RWPE2 (cell line): ENCODE measurements at regions not wholly inside any gene's neighbourhood (a gene's known extent, or its start where the extent isn't known, plus 50 kb on each side); places are given as distances from the start of the nearest gene placed in this dataset.
"Not testable (repeated sequence)": the region's sequence is repeated elsewhere in the genome, so short reads cannot be mapped to it uniquely, and the experiment has no call there.

Experiments used
- ATAC-seq: fragments of 200-7000 bp; cut with Tn5 transposase; 3 replicates; pipeline ENCODE4 v1.9.1; 2021; ENCODE audit warnings: low read depth
- DNase-seq: peaks from one replicate; pipeline ENCODE4 v3.0.0-alpha.2; 2020; ENCODE audit warnings: low spot score
- H3K27ac ChIP-seq: fragments of 450-650 bp; 2 replicates; pipeline ENCODE4 v1.5.1; 2017; ENCODE audit warnings: mild to moderate bottlenecking; ENCODE audit not compliant: poor library complexity, severe bottlenecking
- H3K27me3 ChIP-seq: fragments of 250-450 bp; sonication (Bioruptor Pico); 2 replicates; pipeline ENCODE4 v1.5.1; 2021; ENCODE audit warnings: mild to moderate bottlenecking, moderate library complexity; ENCODE audit not compliant: insufficient read depth, poor library complexity, severe bottlenecking
- H3K36me3 ChIP-seq: fragments of 250-450 bp; sonication (Bioruptor Pico); 2 replicates; pipeline ENCODE4 v1.5.1; 2020; ENCODE audit warnings: low read depth, mild to moderate bottlenecking, moderate library complexity
- H3K4me1 ChIP-seq: fragments of 250-450 bp; sonication (Bioruptor Pico); 2 replicates; pipeline ENCODE4 v1.5.1; 2021; ENCODE audit warnings: mild to moderate bottlenecking, moderate library complexity; ENCODE audit not compliant: insufficient read depth, poor library complexity, severe bottlenecking
- H3K4me3 ChIP-seq: fragments of 250-450 bp; sonication (Bioruptor Pico); 2 replicates; pipeline ENCODE4 v1.5.1; 2021; ENCODE audit warnings: mild to moderate bottlenecking, moderate library complexity; ENCODE audit not compliant: severe bottlenecking
- H3K9me3 ChIP-seq: fragments of 250-450 bp; sonication (Bioruptor Pico); 2 replicates; pipeline ENCODE4 v1.5.1; 2021; ENCODE audit warnings: mild to moderate bottlenecking, moderate library complexity; ENCODE audit not compliant: severe bottlenecking
- TF ChIP-seq, protein P1 (sequence below): fragments of 450-650 bp; IDR thresholded peaks from one replicate; pipeline ENCODE4 v1.5.1; 2017; ENCODE audit warnings: mild to moderate bottlenecking, moderate library complexity; ENCODE audit not compliant: poor library complexity, severe bottlenecking

DNA sequence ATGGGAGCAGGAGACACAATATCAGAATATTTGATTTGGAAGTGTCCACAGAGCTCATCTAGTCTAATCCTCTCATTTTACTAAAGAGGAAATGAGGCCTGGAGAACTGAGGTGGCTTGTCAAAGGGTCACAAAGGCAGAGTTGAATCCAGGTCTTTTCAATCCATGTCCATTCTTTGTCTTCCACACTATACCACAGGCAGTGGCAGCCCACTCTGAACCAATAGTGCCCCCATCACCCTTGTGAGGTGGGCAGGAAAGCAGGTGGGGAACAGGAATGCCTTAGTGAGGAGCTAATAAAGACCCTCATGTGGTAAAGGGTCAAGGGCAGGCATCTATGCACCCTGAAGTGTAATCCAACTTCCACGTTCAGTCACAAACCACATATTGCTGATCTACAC, 134.8 kb upstream of the EGLN3 start:
- Histone ChIP-seq H3K9me3 (no peaks in the 10 kb centered on the region), H3K4me1 (peaks cover 39% of the 10 kb centered on the region), H3K27ac (no peak overlapping the region), H3K4me3 (no peak overlapping the region), H3K36me3 (no peaks in the 10 kb centered on the region), H3K27me3 (no peaks in the 10 kb centered on the region)
- no peak for DNase-seq
- ATAC-seq = no peak
- TF ChIP-seq, protein P1, sequence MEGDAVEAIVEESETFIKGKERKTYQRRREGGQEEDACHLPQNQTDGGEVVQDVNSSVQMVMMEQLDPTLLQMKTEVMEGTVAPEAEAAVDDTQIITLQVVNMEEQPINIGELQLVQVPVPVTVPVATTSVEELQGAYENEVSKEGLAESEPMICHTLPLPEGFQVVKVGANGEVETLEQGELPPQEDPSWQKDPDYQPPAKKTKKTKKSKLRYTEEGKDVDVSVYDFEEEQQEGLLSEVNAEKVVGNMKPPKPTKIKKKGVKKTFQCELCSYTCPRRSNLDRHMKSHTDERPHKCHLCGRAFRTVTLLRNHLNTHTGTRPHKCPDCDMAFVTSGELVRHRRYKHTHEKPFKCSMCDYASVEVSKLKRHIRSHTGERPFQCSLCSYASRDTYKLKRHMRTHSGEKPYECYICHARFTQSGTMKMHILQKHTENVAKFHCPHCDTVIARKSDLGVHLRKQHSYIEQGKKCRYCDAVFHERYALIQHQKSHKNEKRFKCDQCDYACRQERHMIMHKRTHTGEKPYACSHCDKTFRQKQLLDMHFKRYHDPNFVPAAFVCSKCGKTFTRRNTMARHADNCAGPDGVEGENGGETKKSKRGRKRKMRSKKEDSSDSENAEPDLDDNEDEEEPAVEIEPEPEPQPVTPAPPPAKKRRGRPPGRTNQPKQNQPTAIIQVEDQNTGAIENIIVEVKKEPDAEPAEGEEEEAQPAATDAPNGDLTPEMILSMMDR = no peak

- no peak for DNase-seq
- H3K27ac ChIP-seq = peak overlapping the region; percentile 69
- peak; percentile 82 for ATAC-seq
Measured at GRCh38 chr14:34081576-34082136, 130.8 kb upstream of the EGLN3 start.

GRCh38 chr14:34081101-34081575, 130.3 kb upstream of the EGLN3 start:
- Histone ChIP-seq H3K4me3 (no peak overlapping the region), H3K27ac (peak overlapping the region; percentile 69), H3K9me3 (no peaks in the 10 kb centered on the region), H3K4me1 (peaks cover 41% of the 10 kb centered on the region), H3K36me3 (no peaks in the 10 kb centered on the region), H3K27me3 (no peaks in the 10 kb centered on the region)
- TF ChIP-seq, protein P1 = no peak
- ATAC-seq = peak; percentile 9; the same call in 2 of the 3 replicates
- no peak for DNase-seq

More at GRCh38 chr14:34081576-34082136, 130.8 kb upstream of the EGLN3 start:
- peaks cover 41% of the 10 kb centered on the region for H3K4me1 ChIP-seq
- TF ChIP-seq, protein P1 = no peak
- H3K4me3 ChIP-seq = no peak overlapping the region
- H3K9me3 ChIP-seq = no peaks in the 10 kb centered on the region
- H3K27me3 ChIP-seq = no peaks in the 10 kb centered on the region
- no peaks in the 10 kb centered on the region for H3K36me3 ChIP-seq

DNA sequence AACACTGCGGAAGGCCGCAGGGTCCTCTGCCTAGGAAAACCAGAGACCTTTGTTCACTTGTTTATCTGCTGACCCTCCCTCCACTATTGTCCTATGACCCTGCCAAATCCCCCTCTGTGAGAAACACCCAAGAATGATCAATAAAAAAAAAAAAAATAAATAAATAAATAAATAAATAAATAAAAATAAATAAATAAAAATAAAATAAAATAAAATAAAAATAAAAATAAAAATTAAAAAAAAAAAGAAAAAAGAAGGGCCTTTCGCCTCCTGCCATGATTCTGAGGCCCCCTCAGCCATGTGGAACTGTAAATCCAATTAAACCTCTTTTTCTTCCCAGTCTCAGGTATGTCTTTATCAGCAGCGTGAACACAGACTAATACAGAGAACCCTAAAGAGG, 128.8 kb upstream of the EGLN3 start:
- H3K27ac ChIP-seq, H3K27me3 ChIP-seq, H3K36me3 ChIP-seq, DNase-seq, ATAC-seq, H3K4me3 ChIP-seq, H3K9me3 ChIP-seq: not testable (repeated sequence)
- peaks cover 33% of the 10 kb centered on the region for H3K4me1 ChIP-seq

DNA sequence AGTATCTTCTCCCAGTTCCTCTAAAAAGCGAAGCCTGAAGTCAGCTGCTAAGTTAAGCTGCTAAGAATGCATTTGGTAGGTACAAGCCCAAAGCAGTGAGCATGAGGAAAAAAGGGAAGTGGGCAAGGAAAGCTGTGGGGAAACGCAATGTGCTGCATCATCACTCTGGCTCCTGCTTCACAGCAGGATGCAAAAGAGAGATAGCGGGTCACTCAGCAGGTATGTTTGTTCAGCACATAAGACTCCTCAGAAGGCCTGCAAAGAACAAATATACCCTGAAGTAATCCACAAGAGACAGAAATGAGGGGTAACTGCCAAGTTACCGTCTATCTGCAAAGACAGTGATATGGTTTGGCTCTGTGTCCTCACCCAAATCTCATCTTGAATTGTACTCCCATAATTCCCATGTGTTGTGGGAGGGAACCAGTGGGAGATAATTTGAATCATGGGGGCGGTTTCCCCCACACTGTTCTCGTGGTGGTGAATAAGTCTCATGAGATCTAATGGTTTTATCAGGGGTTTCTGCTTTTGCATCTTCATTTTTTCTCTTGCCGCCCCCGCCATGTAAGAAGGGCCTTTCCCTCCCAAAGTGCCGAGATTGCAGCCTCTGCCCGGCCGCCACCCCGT, 127.4 kb upstream of the EGLN3 start:
- H3K27me3 ChIP-seq = no peaks in the 10 kb centered on the region
- ATAC-seq (no peak), DNase-seq (no peak)
- H3K36me3 ChIP-seq = no peaks in the 10 kb centered on the region
- no peak overlapping the region for H3K27ac ChIP-seq
- TF ChIP-seq, protein P1 = no peak
- H3K9me3 ChIP-seq = no peaks in the 10 kb centered on the region
- H3K4me1 ChIP-seq = peaks cover 26% of the 10 kb centered on the region
- no peak overlapping the region for H3K4me3 ChIP-seq
